Stimulated activated CD8-positive, alpha-beta memory T cell treated with anti-CD3 and anti-CD28 coated beads, Interleukin-4, amount 100 ng/mL, for 48 hours (primary cell): ENCODE measurements at regions not wholly inside any gene's neighbourhood (a gene's known extent, or its start where the extent isn't known, plus 50 kb on each side); places are given as distances from the start of the nearest gene placed in this dataset.
"Not testable (repeated sequence)": the region's sequence is repeated elsewhere in the genome, so short reads cannot be mapped to it uniquely, and the experiment has no call there.

Source experiments
- DNase-seq: peaks from one replicate; pipeline ENCODE4 v3.0.0-alpha.2; 2020

DNA sequence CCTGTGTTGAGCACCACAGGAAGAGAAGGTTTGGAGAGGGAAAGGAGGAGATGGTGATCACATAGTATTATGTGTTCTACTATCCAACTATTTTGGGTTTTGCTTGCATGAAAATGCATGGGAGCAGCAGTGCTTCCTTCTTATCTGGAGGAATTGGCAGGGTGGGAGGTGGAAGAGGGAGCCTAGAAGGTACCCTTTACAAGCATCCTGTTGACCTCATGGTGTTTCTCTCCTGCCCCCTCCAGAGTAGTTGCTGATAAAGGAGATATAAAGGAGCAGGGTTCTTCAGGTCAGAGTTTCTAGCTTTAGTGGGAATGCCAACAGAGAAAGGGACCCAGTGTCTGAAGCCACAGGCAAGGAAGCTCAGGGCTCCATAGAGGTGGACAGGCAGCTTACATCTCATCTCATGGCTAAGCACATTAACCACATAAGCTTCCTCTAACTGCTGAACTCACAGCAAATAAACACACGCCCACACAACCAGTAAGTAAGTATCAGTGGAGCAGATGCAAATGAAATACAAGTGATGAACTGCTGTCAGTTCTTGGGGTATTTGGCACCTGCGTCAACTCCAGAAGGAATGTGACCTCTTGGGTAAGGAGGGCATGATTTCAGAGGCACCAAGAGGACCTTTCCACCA is 174.2 kb upstream of the SLC38A2 start:
- DNase-seq: no peak

GRCh38 chr12:46543378-46543795 is 170.8 kb upstream of the SLC38A2 start:
- not testable (repeated sequence) for DNase-seq

DNA sequence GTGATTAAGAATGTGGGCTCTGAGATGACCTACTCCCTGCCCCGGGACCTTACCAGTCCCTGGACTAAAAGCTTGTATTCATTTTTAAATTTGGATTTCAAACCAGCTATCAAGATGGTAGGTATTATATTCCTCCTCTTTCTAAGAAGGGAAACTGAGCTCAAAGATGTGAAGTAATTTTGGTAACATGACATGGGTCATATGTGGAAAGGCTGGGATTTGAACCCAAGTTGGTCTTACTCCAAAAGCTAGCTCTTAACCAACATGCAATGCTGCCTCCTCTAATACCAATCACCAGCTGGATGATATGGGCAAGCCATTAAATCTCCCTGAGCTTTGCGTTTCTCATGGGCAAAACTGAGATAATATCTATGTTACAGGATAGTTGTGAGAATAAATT is 166.4 kb upstream of the SLC38A2 start:
- no peak for DNase-seq

- DNase-seq: no peak
Observed at GRCh38 chr12:46537387-46537955, 164.9 kb upstream of the SLC38A2 start.

DNA sequence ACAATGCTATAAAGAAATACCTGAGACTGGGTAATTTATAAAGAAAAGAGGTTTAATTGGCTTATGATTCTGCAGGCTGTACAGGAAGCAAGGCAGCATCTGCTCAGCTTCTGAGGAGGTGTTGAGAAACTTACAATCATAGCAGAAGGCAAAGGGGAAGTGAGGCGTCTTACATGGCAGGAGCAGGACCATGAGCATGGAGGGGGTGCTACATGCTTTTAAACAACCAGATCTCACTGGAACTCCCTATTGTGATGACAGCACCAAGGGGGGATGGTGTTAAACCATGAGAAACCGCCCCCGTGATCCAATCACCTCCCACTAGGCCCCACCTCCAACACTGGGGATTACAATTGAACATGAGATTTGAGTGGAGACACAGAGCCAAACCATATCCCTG is 163.7 kb upstream of the SLC38A2 start:
- DNase-seq: not testable (repeated sequence)

DNA sequence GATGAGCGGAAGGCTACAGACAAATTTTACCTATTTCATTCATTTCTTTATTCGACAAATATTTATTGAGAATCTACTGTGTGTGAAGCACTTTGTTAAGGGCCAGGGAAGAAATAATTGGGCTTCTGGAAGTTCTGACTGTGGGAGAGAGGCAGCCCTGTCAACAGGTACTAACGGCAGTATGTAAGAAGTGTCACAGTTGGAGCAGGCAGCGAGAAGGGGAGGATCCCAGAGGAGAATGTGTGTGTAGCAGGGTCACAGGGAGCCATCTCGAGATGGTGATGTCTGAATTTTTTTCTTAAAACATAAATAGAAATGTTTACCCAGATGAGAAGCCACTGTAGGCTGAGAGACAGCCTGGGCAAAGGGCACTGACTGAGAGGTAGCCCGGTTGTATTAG is 163.3 kb upstream of the SLC38A2 start:
- no peak for DNase-seq

GRCh38 chr12:46535376-46535775 is 162.8 kb upstream of the SLC38A2 start:
- DNase-seq: no peak

- DNase-seq: no peak
Observed at GRCh38 chr12:46534327-46534840, 161.8 kb upstream of the SLC38A2 start.

GRCh38 chr12:46533723-46534122 is 161.2 kb upstream of the SLC38A2 start:
- no peak for DNase-seq

- DNase-seq: no peak
Observed at GRCh38 chr12:46531804-46532203, 159.2 kb upstream of the SLC38A2 start.

DNA sequence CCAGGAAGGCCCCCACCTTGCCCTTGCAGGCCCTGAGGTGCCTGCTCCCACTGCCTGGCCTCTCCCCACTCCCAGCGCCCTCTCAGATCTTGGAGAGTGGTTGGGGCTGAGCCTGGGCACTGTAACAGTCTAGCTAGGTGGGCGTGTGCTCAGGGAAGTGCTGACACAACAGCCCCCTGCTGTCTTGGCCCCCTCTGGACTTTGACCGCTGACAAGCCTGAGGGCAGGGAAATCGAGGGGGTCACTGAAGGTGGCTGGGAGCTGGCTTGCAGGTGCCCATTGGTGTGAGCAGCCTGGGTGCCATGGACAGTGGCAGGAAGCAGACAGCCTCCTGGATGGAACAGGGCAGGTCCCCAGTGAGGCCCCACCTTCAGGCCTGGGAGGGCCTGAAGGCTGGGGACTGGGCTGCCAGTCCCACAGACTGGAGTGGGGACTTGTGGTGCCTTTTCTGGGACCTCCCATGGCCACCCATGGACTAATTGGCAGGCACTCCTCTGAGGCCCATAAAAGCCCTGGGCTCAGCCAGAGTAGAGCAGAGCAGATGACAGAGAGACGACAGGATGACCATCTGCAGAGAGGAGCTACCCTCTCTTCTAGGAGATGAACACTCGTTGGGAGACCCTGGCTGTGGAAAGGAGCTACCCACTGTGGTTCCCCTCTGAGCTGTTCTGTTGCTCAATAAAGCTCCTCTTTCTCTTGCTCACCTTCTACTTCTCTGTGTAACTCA is 158.6 kb upstream of the SLC38A2 start:
- no peak for DNase-seq

- DNase-seq: no peak
Observed at GRCh38 chr12:46530373-46531056, 157.9 kb upstream of the SLC38A2 start.

DNA sequence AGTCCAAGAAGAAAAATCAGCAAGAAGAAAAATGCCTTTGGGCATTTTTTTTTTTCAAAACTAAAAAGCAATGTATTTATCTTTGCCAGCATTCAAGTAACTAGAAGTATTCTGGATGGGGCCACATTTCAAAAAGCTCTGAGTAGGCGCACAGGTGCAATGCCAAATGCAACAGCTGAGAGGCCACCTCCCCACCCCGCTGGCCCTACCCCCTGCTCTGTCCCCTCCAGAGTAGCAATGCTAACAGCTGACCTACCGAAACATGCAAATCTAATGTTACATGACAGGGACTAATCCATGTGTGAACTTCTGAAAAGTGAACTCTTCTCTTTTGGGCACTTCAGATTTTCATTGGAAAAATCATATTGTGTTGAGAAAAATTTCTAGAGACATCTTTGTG is 153.7 kb upstream of the SLC38A2 start:
- DNase-seq: no peak

DNA sequence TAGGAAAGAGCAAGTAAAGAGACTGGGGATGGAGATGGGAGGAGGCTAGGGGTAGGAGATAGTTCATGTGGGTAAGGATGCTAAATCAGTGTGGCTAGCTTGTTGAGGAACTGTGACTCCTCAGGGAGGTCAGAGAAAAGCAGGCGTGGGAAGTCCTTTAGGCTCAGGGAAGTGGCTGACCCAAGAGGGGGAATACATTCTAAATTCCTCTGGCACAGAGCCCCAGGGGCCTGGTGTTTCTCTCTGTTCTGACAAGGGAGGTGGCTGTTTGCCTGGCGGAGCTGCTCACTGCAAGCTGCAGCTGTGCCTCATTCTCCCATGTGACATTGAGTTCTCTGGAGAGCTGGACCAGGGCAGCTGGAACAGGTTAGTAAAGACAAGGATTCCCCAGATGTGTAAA is 152.2 kb upstream of the SLC38A2 start:
- no peak for DNase-seq

GRCh38 chr12:46523863-46524770 is 151.5 kb upstream of the SLC38A2 start:
- peak; percentile 66 for DNase-seq

DNA sequence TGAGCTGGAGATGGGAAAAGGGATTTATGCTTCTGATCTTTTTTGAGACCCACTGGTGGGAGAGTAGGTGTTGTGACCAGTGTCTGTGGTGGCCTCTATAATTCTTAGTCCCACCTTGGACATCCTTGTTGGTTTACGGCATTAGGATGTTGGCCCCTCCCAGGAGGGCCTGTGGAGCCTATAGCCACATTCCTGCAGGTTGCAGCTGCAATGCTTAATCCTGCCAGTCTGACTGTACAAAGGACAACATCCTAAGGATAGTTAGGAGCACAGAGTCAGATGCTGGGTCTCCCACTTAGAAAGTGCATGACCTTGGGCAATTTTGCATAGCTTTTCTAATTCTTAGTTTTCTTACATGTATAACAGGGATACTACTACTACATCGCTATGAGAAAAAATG is 150.9 kb upstream of the SLC38A2 start:
- no peak for DNase-seq

- no peak for DNase-seq
Observed at GRCh38 chr12:46522071-46522470, 149.5 kb upstream of the SLC38A2 start.

- DNase-seq: no peak
Observed at GRCh38 chr12:46521145-46521544, 148.6 kb upstream of the SLC38A2 start.

DNA sequence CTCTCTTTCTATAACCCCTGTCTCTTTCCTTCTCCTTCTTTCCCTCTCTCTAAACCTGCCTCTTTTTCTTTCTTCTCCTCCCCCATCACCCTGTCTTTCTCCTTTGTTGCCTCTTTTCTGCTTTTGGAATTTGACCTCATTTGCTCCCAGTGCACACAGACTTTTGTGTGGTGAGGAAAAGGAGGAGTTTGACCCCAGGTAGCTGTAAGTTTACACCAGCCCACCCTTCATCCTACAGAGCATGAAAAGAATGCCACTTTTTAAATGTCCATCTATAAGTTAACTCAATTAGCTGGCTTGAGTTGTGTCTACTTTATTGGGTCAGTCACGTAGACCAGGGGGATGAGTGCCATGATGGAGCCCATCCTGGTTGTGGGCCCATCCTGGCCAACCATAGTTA is 146.8 kb upstream of the SLC38A2 start:
- no peak for DNase-seq

DNA sequence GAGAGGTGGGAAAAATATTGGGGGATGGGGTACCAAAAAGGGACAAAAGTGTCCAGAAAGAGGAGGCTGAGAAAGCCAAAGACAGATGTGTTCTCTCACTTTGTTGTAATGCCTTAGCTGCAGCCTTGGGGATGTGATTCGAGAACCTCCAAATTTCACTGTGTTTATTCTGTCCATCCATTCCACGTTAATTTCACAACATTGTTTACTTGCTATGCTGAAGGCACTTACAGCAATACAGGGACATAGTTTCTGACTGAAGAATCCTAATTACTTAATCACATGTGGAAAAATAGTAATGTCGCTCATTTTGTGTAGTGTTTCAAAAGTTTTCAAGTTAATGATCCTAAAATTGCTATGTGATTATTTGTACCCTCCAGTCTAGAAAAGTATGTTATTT is 146.2 kb upstream of the SLC38A2 start:
- DNase-seq: no peak

DNA sequence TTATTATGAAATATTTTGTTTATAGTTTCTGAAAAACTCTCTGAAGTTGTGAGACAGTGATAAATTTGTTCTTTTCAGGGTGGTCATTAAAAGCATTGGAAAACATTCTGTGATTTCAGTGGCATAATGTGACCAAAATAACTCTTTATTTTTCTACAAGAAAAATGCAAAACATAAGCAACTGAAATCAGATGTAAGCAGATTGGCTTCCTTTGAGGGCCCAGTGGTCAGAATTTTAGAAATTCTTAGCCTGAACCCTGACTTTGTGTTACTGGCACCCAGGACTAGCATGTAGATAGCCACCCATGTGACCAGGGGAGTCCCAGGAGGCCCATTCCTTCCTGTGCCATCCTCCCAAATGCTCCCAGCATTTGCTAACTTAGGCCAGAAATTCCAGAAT is 145.6 kb upstream of the SLC38A2 start:
- no peak for DNase-seq

GRCh38 chr12:46517579-46517962 is 145.0 kb upstream of the SLC38A2 start:
- no peak for DNase-seq
